LNCAP (cell line): ENCODE measurements at regions not wholly inside any gene's neighbourhood (a gene's known extent, or its start where the extent isn't known, plus 50 kb on each side); places are given as distances from the start of the nearest gene placed in this dataset.

Experiments used
- CTCF ChIP-seq: fragments of 450-650 bp; IDR thresholded peaks from 2 replicates; pipeline ENCODE4 v1.5.1; 2017; ENCODE audit warnings: mild to moderate bottlenecking

- TF ChIP-seq CTCF = no peak
Observed at GRCh38 chr7:115273139-115273772, 351.4 kb downstream of the MDFIC start.

- no peak for TF ChIP-seq CTCF
Observed at GRCh38 chr7:115271332-115272235, 349.7 kb downstream of the MDFIC start.

- no peak for TF ChIP-seq CTCF
Observed at GRCh38 chr7:115269486-115269885, 347.6 kb downstream of the MDFIC start.

GRCh38 chr7:115267503-115267902 lies 345.6 kb downstream of the MDFIC start:
- TF ChIP-seq CTCF = no peak

GRCh38 chr7:115260381-115260780 lies 338.5 kb downstream of the MDFIC start:
- TF ChIP-seq CTCF = no peak

- no peak for TF ChIP-seq CTCF
Observed at GRCh38 chr7:115252461-115252860, 330.6 kb downstream of the MDFIC start.

- no peak for TF ChIP-seq CTCF
Observed at GRCh38 chr7:115249080-115249479, 327.2 kb downstream of the MDFIC start.
